H1 (cell line): ENCODE measurements at regions not wholly inside any gene's neighbourhood (a gene's known extent, or its start where the extent isn't known, plus 50 kb on each side); places are given as distances from the start of the nearest gene placed in this dataset.

Experiments
- CTCF ChIA-PET: fragments of 300-600 bp; sonication (Branson Sonifier 250); formaldehyde crosslinking; loops from one replicate; lab custom pipeline; 2021; ENCODE audit not compliant: partially characterized antibody; lab: Charles Lee
- POLR2A ChIA-PET: fragments of 300-600 bp; sonication (Branson Sonifier 250); formaldehyde crosslinking; loops from one replicate; lab custom pipeline; 2021; ENCODE audit warnings: inconsistent platforms; ENCODE audit not compliant: partially characterized antibody; lab: Charles Lee
- DNase-seq, 2 experiments: peaks; one replicate each; pipeline versions ENCODE4 v3.0.0 to v3.0.0-alpha.2; 2010 to 2022; ENCODE audit warnings: low spot score in 2 of 2, low read depth in 1 of 2, mixed read lengths in 1 of 2
- FAIRE-seq: peaks from 2 replicates; lab custom pipeline; 2011; peaks lifted over from hg19 to GRCh38; lab: Jason Lieb, UNC
- H2AFZ ChIP-seq: 2 replicates; pipeline ENCODE4 v1.8.1; 2012; ENCODE audit warnings: low read length, inconsistent platforms
- H2AK5ac ChIP-seq: 2 replicates; pipeline ENCODE4 v1.6.1; 2013; ENCODE audit warnings: low read depth, low read length
- H2BK120ac ChIP-seq: replicated peaks from 2 replicates; pipeline ENCODE3; 2013; ENCODE audit warnings: low read depth, low read length, inconsistent platforms
- H2BK12ac ChIP-seq: 2 replicates; pipeline ENCODE4 v1.6.1; 2013; ENCODE audit warnings: low read depth, low read length
- H2BK15ac ChIP-seq: 2 replicates; pipeline ENCODE4 v1.6.1; 2013; ENCODE audit warnings: low read length
- H2BK20ac ChIP-seq: 2 replicates; pipeline ENCODE4 v1.6.1; 2013; ENCODE audit warnings: low read length
- H2BK5ac ChIP-seq: 2 replicates; pipeline ENCODE4 v1.6.1; 2013; ENCODE audit warnings: low read depth, low read length
- H3K14ac ChIP-seq: 2 replicates; pipeline ENCODE4 v1.6.1; 2013; ENCODE audit warnings: inconsistent platforms; ENCODE audit not compliant: insufficient read length
- H3K18ac ChIP-seq: 2 replicates; pipeline ENCODE4 v1.6.1; 2013; ENCODE audit warnings: low read length; ENCODE audit errors: extremely low read depth
- H3K23ac ChIP-seq: 2 replicates; pipeline ENCODE4 v1.6.1; 2013; ENCODE audit warnings: inconsistent platforms; ENCODE audit not compliant: insufficient read length
- H3K23me2 ChIP-seq: 2 replicates; pipeline ENCODE4 v1.6.1; 2013; ENCODE audit warnings: low read depth, low read length
- H3K27ac ChIP-seq: 2 replicates; pipeline ENCODE4 v1.6.1; 2011; ENCODE audit warnings: low read depth, low read length, inconsistent platforms
- H3K27me3 ChIP-seq, 4 experiments: replicated peaks in 1 of 4; 1 replicate in 1 of 4; 2 replicates in 3 of 4; pipeline versions ENCODE4 v1.6.1 to v1.8.1; 2011 to 2013; ENCODE audit warnings: low read length in 3 of 4, mild to moderate bottlenecking in 3 of 4, inconsistent platforms in 2 of 4, mixed read lengths in 2 of 4, moderate library complexity in 1 of 4; ENCODE audit not compliant: control insufficient read depth in 3 of 4, insufficient read depth in 3 of 4; ENCODE audit errors: extremely low read depth in 1 of 4
- H3K36me3 ChIP-seq, 4 experiments: 2 replicates each; pipeline versions ENCODE4 v1.6.1 to v1.8.1; 2011 to 2013; ENCODE audit warnings: mild to moderate bottlenecking in 4 of 4, low read length in 3 of 4, moderate library complexity in 2 of 4, control low read depth in 1 of 4, inconsistent platforms in 1 of 4; ENCODE audit not compliant: insufficient read depth in 4 of 4, control insufficient read depth in 2 of 4
- H3K4ac ChIP-seq: replicated peaks from 2 replicates; pipeline ENCODE3; 2013; ENCODE audit warnings: low read length, low read depth, mixed read lengths, inconsistent platforms; ENCODE audit not compliant: insufficient read length
- H3K4me1 ChIP-seq, 4 experiments: replicated peaks in 1 of 4; 1 replicate in 1 of 4; 2 replicates in 3 of 4; pipeline versions ENCODE4 v1.6.1 to v1.8.1; 2011 to 2013; ENCODE audit warnings: low read length in 3 of 4, inconsistent platforms in 2 of 4, mixed read lengths in 1 of 4; ENCODE audit not compliant: insufficient read depth in 4 of 4, control insufficient read depth in 3 of 4
- H3K4me2 ChIP-seq, 2 experiments: 2 replicates each; pipeline versions ENCODE4 v1.6.1 to v1.8.1; 2011 to 2013; ENCODE audit warnings: low read depth in 2 of 2, low read length in 2 of 2, control low read depth in 1 of 2, inconsistent platforms in 1 of 2, mild to moderate bottlenecking in 1 of 2; ENCODE audit not compliant: insufficient read depth in 1 of 2
- H3K4me3 ChIP-seq, 4 experiments: fragments of 200-600, 300-600 bp in 1 of 4; sonication (generic), shearing (Covaris generic), sonication (Bioruptor Twin) in 1 of 4; 2 replicates each; pipeline versions ENCODE4 v1.5.1 to v1.8.1; 2011 to 2016; ENCODE audit warnings: low read length in 4 of 4, low read depth in 3 of 4, control low read depth in 2 of 4, inconsistent platforms in 2 of 4, mild to moderate bottlenecking in 2 of 4, mixed read lengths in 1 of 4, moderate library complexity in 1 of 4; ENCODE audit not compliant: insufficient read depth in 2 of 4; ENCODE audit errors: extremely low read depth in 1 of 4
- H3K56ac ChIP-seq: replicated peaks from 2 replicates; pipeline ENCODE3; 2013; ENCODE audit warnings: low read depth, mild to moderate bottlenecking, mixed read lengths, low read length, inconsistent platforms; ENCODE audit not compliant: insufficient read length
- H3K79me1 ChIP-seq: 2 replicates; pipeline ENCODE4 v1.6.1; 2013; ENCODE audit warnings: low read depth, low read length, control low read depth
- H3K79me2 ChIP-seq, 2 experiments: 2 replicates each; pipeline versions ENCODE4 v1.6.1 to v1.8.1; 2012 to 2013; ENCODE audit warnings: low read length in 2 of 2, mild to moderate bottlenecking in 2 of 2, inconsistent platforms in 1 of 2; ENCODE audit not compliant: insufficient read depth in 2 of 2, control insufficient read depth in 1 of 2
- H3K9ac ChIP-seq, 4 experiments: replicated peaks in 1 of 4; 1 replicate in 1 of 4; 2 replicates in 3 of 4; pipeline versions ENCODE4 v1.6.1 to v1.8.1; 2011 to 2013; ENCODE audit warnings: low read depth in 3 of 4, low read length in 3 of 4, control low read depth in 2 of 4, mild to moderate bottlenecking in 2 of 4, moderate library complexity in 2 of 4, inconsistent platforms in 1 of 4; ENCODE audit errors: extremely low read depth in 1 of 4
- H3K9me3 ChIP-seq, 2 experiments: 2 replicates each; pipeline versions ENCODE4 v1.6.1 to v1.8.1; 2012 to 2013; ENCODE audit warnings: mild to moderate bottlenecking in 2 of 2, moderate library complexity in 2 of 2, control low read depth in 1 of 2, inconsistent platforms in 1 of 2, low read depth in 1 of 2, low read length in 1 of 2, mixed read lengths in 1 of 2; ENCODE audit not compliant: insufficient read depth in 2 of 2
- H4K20me1 ChIP-seq, 2 experiments: replicated peaks in 1 of 2; 2 replicates each; pipeline versions ENCODE3 to v1.8.1; 2011 to 2013; ENCODE audit warnings: inconsistent platforms in 2 of 2, low read length in 2 of 2, mild to moderate bottlenecking in 1 of 2; ENCODE audit not compliant: insufficient read depth in 2 of 2, control insufficient read depth in 1 of 2
- H4K5ac ChIP-seq: 2 replicates; pipeline ENCODE4 v1.6.1; 2013; ENCODE audit warnings: low read length, low read depth, mixed read lengths, inconsistent platforms; ENCODE audit not compliant: insufficient read length
- H4K8ac ChIP-seq: 2 replicates; pipeline ENCODE4 v1.8.0; 2013; ENCODE audit warnings: mild to moderate bottlenecking, moderate library complexity, low read length, inconsistent platforms; ENCODE audit not compliant: insufficient read depth; ENCODE audit errors: extremely low read depth
- H4K91ac ChIP-seq: replicated peaks from 2 replicates; pipeline ENCODE3; 2013; ENCODE audit warnings: low read length, mixed read lengths, inconsistent platforms; ENCODE audit not compliant: insufficient read length
- BACH1 ChIP-seq: IDR thresholded peaks from 2 replicates; pipeline ENCODE4 v1.6.1; 2012; ENCODE audit warnings: low read length, improper control_type of control experiment
- BCL11A ChIP-seq, 2 experiments: IDR thresholded peaks; one replicate each; pipeline ENCODE4 v1.6.1; 2011; ENCODE audit warnings: low read depth in 2 of 2, low read length in 2 of 2, mild to moderate bottlenecking in 2 of 2
- CHD1 ChIP-seq: IDR thresholded peaks from 2 replicates; pipeline ENCODE4 v1.6.1; 2012; ENCODE audit warnings: low read depth, low read length, improper control_type of control experiment
- CREB1 ChIP-seq: IDR thresholded peaks from 2 replicates; pipeline ENCODE4 v1.6.1; 2012; ENCODE audit warnings: inconsistent platforms
- GTF2F1 ChIP-seq: IDR thresholded peaks from 2 replicates; pipeline ENCODE4 v1.6.1; 2012; ENCODE audit warnings: low read depth, low read length, improper control_type of control experiment, borderline replicate concordance
- HDAC2 ChIP-seq, 2 experiments: fragments of 300-600 bp in 1 of 2; sonication (generic) in 1 of 2; IDR thresholded peaks; 2 replicates each; pipeline ENCODE4 v1.6.1; 2011 to 2012; ENCODE audit warnings: low read depth in 2 of 2, low read length in 2 of 2, mild to moderate bottlenecking in 2 of 2, moderate library complexity in 2 of 2, borderline replicate concordance in 1 of 2, inconsistent platforms in 1 of 2
- JUND ChIP-seq: IDR thresholded peaks from 2 replicates; pipeline ENCODE4 v1.6.1; 2011; ENCODE audit warnings: mild to moderate bottlenecking, improper control_type of control experiment, low read length
- KDM1A ChIP-seq: fragments of 200-600, 300-600 bp; sonication (generic); IDR thresholded peaks from 2 replicates; pipeline ENCODE4 v1.7.1; 2016; ENCODE audit warnings: mild to moderate bottlenecking, low read length, borderline replicate concordance
- KDM5A ChIP-seq: fragments of 200-600 bp; IDR thresholded peaks from 2 replicates; pipeline ENCODE4 v1.7.1; 2012; ENCODE audit warnings: mild to moderate bottlenecking, low read length, inconsistent platforms, mixed read lengths
- MAX ChIP-seq: IDR thresholded peaks from 2 replicates; pipeline ENCODE4 v1.6.1; 2012; ENCODE audit warnings: inconsistent platforms
- PHF8 ChIP-seq: fragments of 200-600 bp; sonication (generic); conservative IDR thresholded peaks from 2 replicates; pipeline ENCODE4 v1.7.1; 2012; ENCODE audit warnings: low read depth, mild to moderate bottlenecking, inconsistent platforms, low read length, moderate library complexity
- RAD21 ChIP-seq, 2 experiments: IDR thresholded peaks in 1 of 2; conservative IDR thresholded peaks in 1 of 2; 2 replicates each; pipeline ENCODE4 v1.6.1; 2011; ENCODE audit warnings: low read depth in 2 of 2, low read length in 2 of 2, improper control_type of control experiment in 1 of 2, inconsistent platforms in 1 of 2, mild to moderate bottlenecking in 1 of 2, moderate library complexity in 1 of 2
- SAP30 ChIP-seq: fragments of 300-600 bp; sonication (generic); IDR thresholded peaks from 2 replicates; pipeline ENCODE4 v1.7.1; 2012; ENCODE audit warnings: low read length, moderate library complexity, mild to moderate bottlenecking, inconsistent platforms; ENCODE audit not compliant: insufficient read depth, insufficient replicate concordance
- SP2 ChIP-seq: IDR thresholded peaks from 2 replicates; pipeline ENCODE4 v1.6.1; 2012; ENCODE audit warnings: mild to moderate bottlenecking, low read length, inconsistent platforms
- YY1 ChIP-seq: IDR thresholded peaks from 2 replicates; pipeline ENCODE4 v1.6.1; 2011; ENCODE audit warnings: low read depth, mild to moderate bottlenecking, low read length
- WGBS, 2 experiments: shearing (Covaris generic) in 1 of 2; methylation state at CpG; one replicate each; pipeline versions ENCODE4 v1.1.6 to v1.1.7; 2013 to 2015; ENCODE audit warnings: low lambda C conversion rate in 2 of 2, mixed read lengths in 2 of 2, inconsistent platforms in 1 of 2, low coverage in 1 of 2, missing lambda C conversion rate in 1 of 2; ENCODE audit not compliant: insufficient replicate concordance in 2 of 2, insufficient coverage in 1 of 2, insufficient read length in 1 of 2; ENCODE audit errors: extremely low coverage in 1 of 2, missing lambda C conversion rate in 1 of 2; 5-methylcytosine and 5-hydroxymethylcytosine counted together

- Histone ChIP-seq H3K4me2 (no peak overlapping the region), H3K14ac (no peak overlapping the region), H3K9me3 (no peaks in the 10 kb centered on the region), H3K27ac (no peak overlapping the region), H2BK15ac (no peak overlapping the region), H2BK20ac (no peak overlapping the region), H2BK12ac (no peak overlapping the region), H3K23me2 (0 out of 2 replicates have a peak, but pooled peaks cover 1% of the 10 kb centered on the region), H3K27me3 (no peaks in the 10 kb centered on the region), H3K4me1 (no peaks in the 10 kb centered on the region), H2AFZ (no peak overlapping the region), H3K4me3 (no peak overlapping the region), H3K23ac (no peak overlapping the region), H3K4ac (no peak overlapping the region), H2AK5ac (no peak overlapping the region), H4K20me1 (no peaks in the 10 kb centered on the region), H4K8ac (no peak overlapping the region), H3K79me1 (no peaks in the 10 kb centered on the region), H4K91ac (no peak overlapping the region), H2BK120ac (no peak overlapping the region), H2BK5ac (no peak overlapping the region), H3K36me3 (no peaks in the 10 kb centered on the region), H3K18ac (no peak overlapping the region), H3K56ac (no peak overlapping the region), H4K5ac (no peak overlapping the region), H3K9ac (no peak overlapping the region), H3K79me2 (no peaks in the 10 kb centered on the region)
- WGBS, 2 experiments, result 93% methylated on average over 3 of the region's 3 CpGs; no CpG with 5 or more reads in 1 of the 2 experiments
- FAIRE-seq (no peak), DNase-seq (no peak)
- CTCF ChIA-PET, result interaction anchor here (1.0 to 3.5 kb wide), 2 partner anchors 12 to 38 kb away, joined by 4 to 29 read pairs; no protein-coding TSS in a partner anchor
- POLR2A ChIA-PET, result no interaction called here
- TF ChIP-seq BACH1, result no peak
- no peak for TF ChIP-seq MAX
- no peak for TF ChIP-seq CHD1
- no peak for TF ChIP-seq YY1
- TF ChIP-seq KDM5A, result no peak
- no peak for TF ChIP-seq PHF8
- TF ChIP-seq CREB1, result no peak
- TF ChIP-seq SP2, result no peak
- TF ChIP-seq RAD21 (IDR thresholded peaks at IDR 0.05 in 1 of 2, conservative IDR thresholded peaks at IDR 0.05 in 1 of 2; ENCODE audit: low read depth in 2 of 2, low read length in 2 of 2), result no peak
- no peak for TF ChIP-seq BCL11A (IDR thresholded peaks at IDR 0.05; ENCODE audit: low read depth in 2 of 2, low read length in 2 of 2)
- TF ChIP-seq KDM1A, result no peak
- no peak for TF ChIP-seq SAP30
- TF ChIP-seq JUND, result no peak
- no peak for TF ChIP-seq GTF2F1
- TF ChIP-seq HDAC2 (IDR thresholded peaks at IDR 0.05; ENCODE audit: borderline replicate concordance in 1 of 2, low read depth in 2 of 2, low read length in 2 of 2), result no peak
These were observed 64.8 kb upstream of the BEND6 start for GRCh38 chr6:56890066-56890465.
